ELF-1 (cell line): ENCODE measurements at regions not wholly inside any gene's neighbourhood (a gene's known extent, or its start where the extent isn't known, plus 50 kb on each side); places are given as distances from the start of the nearest gene placed in this dataset.

Source experiments
- DNase-seq: peaks from one replicate; pipeline ENCODE4 v3.0.0-alpha.2; 2016; ENCODE audit warnings: low read depth, low spot score

DNA sequence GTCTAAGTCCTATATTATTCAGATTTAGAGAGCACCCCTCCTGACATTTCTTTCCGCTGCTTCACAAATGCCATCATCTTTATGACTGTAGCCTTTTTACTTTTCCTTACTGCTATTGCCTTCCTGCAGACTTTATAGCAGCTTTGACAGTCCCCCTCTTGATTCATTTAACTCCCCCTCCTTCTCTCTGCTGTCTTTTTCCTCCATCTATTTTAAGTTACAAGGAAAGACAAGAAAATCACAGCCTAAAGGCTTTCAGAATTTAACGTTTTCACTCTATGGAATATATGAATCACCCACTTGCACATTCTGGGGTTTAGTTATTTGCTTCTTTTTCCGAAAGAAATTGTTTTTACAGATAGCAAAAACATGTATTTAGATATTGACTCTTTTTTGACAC, 183.4 kb upstream of the SETBP1 start:
- no peak for DNase-seq

DNA sequence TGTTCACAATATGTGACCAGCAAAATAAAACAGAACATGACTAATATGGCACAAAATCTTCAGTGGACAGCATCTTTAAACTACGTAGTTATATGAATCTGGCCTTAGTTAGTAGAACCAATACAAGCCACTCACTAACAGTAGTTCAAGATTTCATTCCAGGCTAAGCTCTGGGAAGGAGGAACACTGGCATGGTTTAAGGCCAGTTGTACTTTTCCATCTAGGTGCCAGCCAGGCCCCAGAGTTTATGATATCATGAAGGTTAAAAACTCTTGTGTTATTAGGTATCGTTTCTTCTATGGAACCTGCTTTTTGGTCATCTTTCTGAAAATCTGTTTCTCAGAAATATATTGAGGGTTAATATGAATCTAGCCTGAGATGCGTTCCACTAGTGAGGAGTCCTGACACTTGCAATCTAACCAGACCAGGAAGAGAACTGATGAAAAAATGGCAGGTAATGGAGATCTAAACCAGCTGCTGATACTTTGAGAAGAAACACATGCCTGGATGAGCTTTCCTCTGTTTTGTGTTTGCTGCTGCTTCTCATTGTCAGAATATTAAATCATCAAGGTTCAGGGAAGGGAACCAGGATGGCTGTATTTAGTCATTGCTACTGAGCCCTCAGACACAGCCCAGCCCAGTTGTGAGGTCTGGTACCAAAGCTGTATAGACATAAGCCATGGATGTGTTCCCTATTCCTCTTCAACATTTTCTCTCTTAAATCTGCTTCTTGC, 182.8 kb upstream of the SETBP1 start:
- DNase-seq: no peak

DNA sequence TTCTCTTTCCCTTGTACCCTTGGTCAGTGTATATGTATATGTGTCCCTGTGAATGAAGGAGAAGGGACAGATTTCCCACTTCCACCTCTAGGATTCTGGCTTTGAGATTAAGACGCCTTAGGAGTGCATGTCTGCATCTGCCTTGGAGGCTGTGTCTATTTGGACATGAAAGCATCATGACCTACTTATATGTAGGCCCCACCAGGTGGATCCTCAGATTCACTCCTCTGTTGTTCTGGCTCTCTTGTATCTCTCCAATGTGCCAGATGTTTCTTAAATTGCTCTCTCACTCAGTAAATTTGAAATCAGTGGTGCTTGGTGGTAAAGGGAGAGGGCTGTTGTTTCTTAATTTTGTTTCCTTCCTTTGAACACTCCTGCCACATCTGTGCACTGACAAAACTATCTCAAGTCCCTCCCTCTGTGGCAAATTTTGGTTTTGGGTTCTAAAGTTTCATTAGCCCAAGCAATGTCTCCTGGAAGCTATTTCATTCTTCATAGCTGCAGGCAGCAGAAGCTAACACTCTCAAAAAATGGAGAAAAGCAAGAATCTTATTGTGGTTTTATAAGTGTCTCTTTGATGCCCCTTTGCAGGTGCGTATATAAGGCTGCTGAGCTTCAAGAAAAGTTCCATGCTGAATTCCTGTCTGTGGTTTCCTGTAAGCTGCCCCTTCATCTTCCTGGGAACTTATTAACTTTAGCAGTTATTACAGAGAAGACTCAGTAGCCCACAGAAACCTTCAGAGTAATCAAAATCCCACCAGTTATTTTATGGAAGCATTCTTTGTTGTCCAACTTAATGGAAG, 179.7 kb upstream of the SETBP1 start:
- DNase-seq: no peak

DNA sequence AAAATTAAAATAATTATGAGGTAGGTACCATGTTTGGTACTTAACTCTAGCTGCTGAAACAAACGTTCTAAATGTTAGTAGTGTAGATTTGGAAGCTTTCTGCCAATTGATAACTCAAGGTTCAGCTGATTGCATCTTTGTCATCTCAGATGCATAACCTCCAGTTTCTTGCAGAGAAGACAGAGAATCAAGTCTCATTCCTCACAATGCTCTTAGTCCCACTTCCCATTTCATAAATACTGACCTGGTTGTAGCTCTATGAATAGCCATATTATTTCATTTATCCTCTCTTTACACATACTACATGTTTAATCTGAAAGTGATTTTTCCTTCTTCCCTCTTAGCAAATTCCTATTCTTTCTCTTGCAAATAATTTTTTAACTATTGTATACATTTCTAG, 178.5 kb upstream of the SETBP1 start:
- no peak for DNase-seq

DNA sequence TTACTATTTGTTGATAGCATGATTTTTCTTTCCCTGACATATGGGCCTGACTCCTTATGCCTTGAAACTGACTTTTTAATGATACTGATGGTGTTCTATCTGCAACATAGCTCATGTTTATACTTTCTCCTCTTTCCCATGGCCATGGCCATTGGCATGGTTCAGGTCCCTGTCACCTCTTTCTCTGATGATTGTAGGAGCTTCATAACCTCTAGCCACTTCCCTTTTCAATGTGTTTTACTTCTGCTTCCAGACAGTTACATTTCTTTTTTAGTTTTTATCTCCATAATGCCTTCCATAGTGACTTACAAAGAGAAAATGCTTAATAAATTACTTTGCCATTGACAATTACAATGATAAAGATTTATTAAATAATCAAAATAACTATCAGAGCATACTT, 177.9 kb upstream of the SETBP1 start:
- no peak for DNase-seq

DNA sequence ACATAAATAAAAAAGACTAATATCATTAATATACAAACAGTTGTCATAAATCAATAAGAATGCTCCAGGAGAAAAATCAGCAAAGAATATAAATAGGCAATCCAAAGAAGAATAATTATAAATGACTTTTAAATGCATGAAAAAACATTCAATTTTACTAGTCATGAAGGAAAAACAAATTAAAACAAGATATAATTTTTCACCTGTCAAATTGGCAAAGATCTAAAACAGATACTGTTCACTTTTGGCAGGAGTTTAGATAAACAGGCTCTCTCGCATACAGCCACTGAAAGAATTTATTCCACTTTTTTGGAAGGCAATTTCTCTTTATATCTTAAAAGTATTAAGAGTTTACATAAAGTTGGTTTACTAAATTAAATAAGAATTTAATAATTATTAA, 176.8 kb upstream of the SETBP1 start:
- DNase-seq: no peak

DNA sequence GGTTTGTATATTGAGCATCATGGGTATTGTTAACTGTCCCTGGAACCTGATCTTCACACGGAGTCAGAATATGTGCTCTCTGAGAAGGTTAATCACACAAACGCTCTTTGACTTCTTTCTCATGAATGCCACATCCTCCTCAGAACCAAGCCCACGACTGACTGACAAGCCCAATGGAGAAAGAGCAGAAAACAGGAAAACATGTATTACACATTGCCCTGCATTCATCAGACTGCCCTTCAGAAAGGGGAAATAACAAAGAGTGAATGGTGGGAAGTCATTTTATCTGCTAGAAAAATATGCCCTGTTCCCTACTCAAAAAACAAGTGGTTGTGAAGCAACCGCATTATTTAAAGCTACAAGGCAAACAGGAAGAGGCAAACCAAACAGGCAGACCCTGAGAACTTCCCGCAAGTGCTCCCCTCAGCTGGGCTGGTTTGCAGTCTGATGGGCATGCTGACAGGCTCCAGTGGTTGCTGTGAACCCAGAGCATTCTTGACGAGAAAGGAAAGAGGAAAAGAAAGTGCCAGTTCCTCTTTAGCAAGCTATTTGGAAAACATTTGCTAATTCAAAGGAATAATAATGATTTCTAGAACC, 172.9 kb upstream of the SETBP1 start:
- DNase-seq: no peak

DNA sequence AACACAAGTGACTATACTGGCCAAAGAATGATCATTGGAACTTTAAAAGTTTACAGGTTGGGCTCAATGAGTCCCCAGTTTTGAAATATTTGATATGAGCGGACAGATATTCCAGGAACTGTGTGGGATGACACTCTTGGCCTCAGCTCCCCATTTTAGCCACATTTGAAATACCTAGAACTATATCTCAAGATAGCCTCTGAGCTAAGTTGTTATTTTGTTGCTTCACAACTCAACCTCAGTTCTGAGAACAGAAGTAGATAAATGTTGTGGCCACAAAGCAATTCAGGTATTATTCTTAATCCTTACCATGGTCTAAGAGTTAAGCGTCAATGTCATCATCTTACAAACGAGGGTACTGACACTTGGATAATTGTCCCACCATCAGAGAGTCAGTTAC, 172.2 kb upstream of the SETBP1 start:
- DNase-seq: no peak

DNA sequence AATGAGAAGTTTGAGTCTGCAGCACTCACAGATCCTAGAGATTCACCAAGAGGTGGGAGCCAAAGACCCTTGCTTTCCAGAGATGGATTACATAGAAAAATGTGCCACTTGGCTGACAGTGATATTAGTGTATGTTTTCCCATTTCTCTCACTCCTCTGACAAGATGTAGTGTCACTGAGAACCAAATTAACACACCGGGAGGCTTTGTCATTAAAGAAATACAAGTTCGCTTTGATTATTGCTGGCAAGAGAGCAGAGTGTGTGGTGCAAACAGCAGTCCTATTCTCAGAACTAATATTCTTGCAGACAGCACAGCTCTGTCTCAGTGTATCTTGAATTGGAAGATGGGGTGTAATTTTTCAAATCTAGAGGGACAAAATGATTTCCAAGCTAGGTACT, 171.6 kb upstream of the SETBP1 start:
- DNase-seq: no peak

DNA sequence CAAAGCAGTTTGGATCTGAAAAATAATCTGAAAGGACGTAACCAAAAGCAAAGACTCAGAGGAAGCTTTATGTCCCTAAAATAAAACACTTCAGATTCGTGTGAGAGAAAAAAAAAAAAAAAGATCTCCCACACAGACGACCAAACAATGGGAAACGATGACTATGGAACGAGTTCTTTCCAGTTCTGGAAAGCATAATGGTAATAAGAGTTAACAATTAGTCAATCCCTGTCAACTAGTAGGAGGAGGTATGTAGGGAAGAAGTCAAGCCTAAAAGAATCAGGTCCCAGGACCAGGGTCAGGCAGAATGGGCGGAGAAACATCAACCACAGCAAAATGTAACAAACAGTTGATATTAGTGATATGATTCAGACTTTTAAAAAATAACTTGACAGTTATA, 170.3 kb upstream of the SETBP1 start:
- no peak for DNase-seq

DNA sequence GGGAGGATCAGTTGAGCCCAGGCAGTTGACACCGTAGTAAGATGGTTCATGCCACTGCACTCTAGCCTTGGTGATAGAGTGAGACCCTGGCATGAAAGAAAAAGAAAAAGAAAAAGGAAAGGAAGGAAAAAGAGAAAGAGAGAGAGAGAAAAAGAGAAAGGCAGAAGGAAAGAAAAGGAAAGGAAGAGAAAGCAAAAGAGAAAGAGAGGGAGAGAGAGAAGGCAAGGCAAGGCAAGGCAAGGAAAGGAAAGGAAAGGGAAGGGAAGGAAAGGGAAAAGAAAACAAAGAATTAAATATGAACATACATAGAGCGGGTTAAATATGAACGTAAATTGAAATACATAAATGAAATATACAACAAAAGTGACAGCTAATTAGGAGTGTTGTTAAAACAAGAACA, 167.5 kb upstream of the SETBP1 start:
- DNase-seq: no peak

DNA sequence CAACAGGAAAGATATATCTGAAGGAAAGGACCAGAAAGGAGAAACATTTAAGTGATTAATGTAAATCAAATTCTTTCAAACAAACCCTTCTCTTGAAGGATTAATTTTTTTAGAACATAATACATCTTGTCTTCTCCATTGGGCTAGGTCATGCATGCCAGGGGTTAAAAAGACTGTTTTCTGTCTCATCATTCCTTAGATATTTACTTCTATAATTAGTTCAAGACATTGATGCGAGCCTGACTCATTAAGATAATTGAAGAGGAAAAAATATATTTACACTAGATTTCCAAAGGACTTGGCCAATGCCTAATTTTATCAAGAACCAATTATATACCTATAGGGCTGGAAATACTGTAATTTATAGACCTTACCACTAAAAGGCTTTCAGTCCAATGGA, 166.6 kb upstream of the SETBP1 start:
- DNase-seq: no peak

DNA sequence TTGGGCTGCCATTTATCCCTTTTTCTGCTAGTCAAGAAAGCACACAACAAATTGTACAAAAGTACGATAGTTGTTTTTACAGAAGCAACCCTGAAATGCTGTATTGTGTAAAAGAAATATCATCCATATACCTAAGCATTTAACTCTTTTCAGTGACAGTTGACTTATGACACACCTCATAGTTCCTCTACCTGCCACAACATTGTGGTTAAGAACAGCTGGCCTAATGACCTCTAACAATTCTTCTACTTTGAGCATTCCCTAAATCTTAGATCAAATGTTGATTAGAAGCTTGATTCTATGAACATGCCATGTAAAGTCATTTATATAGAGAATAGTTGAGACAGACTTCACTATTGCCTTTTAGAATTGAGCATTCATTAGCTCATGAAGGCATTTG, 165.9 kb upstream of the SETBP1 start:
- no peak for DNase-seq

DNA sequence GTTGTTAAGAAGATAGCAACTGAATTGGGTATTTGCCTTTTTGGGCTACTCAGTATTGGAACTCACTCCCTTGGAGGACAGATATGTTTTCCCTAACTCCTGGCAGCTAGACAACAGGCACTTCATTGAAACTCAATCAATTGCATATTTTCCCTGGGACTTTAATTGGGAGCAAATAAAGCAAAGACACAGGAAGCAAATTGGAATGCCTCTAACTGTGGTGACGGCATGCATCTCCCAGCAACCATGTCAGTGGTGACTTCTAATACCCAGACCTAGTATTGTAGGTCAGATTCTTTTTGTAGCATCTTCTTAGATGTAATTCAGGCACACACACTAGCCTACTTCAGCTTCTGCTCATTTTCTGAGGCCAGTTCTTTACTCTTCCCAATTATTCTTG, 164.2 kb upstream of the SETBP1 start:
- no peak for DNase-seq

DNA sequence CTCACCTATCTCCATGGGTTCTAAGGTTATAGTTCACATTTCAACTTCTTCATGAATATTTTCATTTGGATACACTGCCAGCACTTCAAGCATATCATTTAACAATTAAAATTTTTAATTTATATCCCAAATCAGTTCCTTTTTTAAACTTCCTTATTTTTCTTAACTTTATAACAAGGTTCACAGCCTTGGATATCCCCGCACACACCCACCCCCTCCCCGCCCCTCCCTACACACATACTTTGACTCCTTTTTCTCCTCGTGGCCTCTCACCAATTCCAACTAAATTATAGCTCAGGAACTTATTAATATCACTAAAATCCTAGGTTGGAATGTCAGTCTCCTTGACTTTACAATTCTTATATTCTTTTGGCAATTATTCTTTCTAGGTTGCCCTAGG, 163.6 kb upstream of the SETBP1 start:
- DNase-seq: no peak

DNA sequence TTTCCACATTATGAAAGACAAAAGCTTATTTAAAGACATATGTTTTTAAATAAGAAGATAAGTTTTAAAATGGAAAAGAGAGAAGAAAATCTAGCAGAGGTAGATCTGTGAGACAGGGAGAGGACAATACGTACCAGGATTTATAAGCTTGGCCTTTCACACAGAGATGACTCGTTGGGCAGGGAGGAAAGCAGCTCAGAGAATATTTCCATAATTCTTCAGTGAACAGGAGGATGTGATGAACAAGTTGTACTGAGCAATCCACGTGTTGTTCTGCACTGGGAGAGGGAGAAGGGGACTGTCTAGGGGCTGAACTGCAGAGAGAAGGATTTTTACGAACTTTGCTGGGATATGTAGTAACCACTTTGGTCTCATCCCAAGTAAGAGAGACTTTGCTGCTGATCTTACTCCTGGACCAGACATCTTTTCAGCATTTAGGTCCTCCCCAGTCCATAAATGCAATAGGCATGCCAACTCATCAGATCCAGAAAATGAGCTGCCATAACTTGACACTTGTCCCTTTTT, 162.5 kb upstream of the SETBP1 start:
- DNase-seq: no peak

DNA sequence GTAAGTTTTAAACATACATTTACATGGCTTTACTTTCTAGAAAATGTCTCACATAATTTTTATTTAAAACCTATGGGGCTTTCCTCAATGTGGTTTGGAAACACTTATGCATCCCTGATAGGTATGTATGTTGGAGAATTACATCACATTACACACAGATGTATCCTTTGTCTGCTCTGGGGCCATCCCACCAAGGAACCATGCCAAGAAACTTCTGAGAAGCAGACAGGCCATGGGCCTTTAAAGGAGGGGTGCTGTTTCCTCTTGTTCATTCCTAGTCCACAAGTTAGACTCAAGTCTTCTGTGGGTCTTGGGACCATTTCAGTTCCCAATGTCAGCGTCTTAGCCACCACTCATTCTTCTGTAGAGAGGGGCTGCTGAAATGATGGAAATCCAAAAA, 162.0 kb upstream of the SETBP1 start:
- DNase-seq: no peak

DNA sequence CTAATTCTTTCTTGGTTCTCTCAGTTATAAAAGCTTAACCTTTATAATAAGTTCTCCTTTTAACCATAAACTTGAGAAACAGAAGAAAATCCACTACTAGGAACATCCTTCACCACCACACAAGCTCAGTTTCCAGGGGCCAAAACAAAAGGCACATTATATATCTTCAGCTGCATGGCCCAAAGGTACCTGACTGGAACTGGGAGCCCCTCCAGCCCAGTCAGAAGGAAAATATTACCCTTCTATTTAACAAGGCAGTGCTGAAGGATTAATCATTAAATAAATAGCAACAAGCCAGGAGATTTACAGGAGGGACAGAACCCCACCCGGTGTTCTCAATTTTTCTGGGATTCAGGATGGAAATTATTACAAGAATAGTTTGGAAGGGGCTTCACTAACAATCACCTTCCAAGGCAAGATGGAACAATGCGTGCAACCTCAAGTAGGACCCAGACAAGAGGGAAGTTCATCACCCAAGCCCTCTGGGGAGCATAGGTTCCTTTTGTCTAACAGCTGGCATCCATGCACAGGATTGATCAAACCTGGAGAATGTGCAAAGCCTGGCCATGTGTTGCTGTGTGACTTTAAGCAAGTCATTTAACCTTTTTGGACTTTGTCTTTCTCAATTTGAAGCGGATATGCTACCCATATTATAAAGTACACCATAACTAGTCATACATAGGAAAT, 159.6 kb upstream of the SETBP1 start:
- no peak for DNase-seq

DNA sequence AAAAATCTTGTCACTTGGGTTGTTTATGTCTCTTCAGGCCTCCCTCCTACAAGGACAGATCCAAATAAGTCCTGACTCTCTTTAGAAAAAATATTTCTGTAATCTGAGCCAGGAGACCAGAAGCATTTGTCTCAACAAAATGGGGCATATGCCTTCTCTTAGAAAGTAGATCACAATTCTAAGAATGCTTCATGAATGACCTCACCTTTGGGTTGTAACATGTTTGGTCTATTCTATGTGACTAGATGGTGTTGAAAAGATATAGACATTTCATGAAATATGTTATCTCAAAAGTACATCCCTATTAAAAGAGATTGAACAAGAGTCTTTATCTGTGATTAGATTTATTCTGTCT, 159.0 kb upstream of the SETBP1 start:
- DNase-seq: no peak

DNA sequence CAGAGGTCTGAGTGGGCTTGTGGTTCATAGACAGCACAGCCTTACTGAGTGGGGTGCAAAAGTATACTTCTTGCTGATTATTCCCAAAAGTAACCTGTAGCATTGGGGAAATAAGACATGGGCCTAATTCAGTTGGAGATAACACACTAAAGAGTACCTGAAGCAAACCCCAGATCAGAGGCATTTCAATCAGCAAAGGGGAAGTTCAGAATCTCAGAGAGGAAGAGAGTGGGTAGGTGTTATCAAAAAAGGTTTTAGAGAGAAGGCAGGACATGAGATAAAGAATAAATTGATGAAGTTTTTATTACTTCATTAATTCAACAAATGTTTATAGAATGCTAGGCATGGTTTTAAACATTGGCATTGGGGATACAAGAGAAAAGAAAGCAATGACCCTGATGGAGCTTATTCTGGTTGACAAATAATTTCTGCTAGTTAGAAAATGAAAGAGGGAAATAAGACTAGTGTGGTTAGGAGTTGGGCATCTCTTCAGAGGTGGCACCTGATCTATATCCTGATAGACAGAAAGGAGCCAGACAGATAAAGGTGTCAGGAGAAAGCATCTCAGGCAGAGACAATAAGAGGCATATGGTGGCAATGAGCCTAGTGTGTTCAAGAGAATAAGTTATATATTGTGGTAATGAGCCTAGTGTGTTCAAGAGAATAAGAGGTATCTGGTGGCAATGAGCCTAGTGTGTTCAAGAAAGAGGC, 153.8 kb upstream of the SETBP1 start:
- DNase-seq: no peak

DNA sequence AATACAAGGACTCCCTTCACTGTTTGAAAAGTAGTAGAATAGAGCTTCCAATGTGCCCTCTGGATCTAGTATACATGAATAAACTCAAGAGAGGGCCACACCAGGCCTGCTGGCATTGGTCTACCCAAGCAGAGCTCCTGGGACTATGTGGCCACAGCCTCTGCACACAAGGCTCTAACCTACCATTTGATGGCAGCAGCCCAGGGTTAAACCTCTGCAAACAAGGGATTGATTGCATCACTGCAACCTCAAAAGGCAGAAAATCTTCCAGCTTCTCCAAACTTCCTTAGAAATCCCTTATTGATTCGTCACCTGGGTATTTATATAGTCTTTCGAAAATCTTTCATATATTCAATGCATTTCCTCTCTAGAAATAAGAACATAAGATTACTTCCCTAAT, 147.6 kb upstream of the SETBP1 start:
- DNase-seq: no peak

DNA sequence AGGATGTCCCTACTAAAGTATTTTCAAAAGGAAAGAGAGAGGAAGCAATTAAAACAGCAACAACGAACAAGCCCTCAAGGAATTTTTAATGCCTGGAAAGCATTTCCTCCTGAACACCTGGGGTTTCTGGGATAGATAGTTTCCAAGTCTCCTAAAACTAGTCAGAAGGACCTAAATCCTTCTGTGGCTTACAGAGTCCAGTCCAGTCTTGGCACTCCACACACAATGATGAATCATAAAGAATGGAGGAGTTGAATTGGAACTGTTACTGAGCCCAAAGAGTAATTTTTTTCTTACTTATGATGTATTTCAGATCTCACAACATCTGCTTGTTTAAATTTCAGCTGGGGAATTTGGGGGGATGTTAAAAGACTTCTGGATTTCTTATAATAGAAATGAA, 144.6 kb upstream of the SETBP1 start:
- no peak for DNase-seq
